ENCODE measurements at regions not wholly inside any gene's neighbourhood (a gene's known extent, or its start where the extent isn't known, plus 50 kb on each side); places are given as distances from the start of the nearest gene placed in this dataset.

DNA sequence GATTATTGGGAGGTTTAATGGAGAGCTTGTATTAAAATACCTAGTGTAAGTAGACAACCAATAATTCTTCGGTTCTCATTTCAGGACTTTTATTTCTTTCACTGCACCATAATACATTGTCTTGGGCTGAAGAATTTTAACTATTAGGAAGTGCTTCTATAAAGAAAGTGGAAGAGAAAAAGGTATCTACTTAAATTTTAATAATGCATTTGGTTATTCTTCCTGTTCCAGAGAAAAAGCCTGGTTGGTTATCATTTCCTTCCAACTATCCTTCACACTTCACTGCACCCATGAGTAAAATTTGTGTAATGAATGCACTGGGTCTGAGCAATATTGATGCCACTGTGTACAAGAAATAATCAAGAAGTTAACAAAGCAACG is 629.0 kb upstream of the DPP6 start:
- DNase-seq (ENCODE audit: low read depth, low spot score): no peak
- TF ChIP-seq, protein P1, sequence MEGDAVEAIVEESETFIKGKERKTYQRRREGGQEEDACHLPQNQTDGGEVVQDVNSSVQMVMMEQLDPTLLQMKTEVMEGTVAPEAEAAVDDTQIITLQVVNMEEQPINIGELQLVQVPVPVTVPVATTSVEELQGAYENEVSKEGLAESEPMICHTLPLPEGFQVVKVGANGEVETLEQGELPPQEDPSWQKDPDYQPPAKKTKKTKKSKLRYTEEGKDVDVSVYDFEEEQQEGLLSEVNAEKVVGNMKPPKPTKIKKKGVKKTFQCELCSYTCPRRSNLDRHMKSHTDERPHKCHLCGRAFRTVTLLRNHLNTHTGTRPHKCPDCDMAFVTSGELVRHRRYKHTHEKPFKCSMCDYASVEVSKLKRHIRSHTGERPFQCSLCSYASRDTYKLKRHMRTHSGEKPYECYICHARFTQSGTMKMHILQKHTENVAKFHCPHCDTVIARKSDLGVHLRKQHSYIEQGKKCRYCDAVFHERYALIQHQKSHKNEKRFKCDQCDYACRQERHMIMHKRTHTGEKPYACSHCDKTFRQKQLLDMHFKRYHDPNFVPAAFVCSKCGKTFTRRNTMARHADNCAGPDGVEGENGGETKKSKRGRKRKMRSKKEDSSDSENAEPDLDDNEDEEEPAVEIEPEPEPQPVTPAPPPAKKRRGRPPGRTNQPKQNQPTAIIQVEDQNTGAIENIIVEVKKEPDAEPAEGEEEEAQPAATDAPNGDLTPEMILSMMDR (IDR thresholded peaks at IDR 0.05; ENCODE audit: low read depth, low read length): no peak
- H3K4me3 ChIP-seq (ENCODE audit: low read depth, low read length): no peak overlapping the region
- in situ Hi-C loops (cut with HindIII; ENCODE audit: low sequenced_read_pairs): no loop called here

DNA sequence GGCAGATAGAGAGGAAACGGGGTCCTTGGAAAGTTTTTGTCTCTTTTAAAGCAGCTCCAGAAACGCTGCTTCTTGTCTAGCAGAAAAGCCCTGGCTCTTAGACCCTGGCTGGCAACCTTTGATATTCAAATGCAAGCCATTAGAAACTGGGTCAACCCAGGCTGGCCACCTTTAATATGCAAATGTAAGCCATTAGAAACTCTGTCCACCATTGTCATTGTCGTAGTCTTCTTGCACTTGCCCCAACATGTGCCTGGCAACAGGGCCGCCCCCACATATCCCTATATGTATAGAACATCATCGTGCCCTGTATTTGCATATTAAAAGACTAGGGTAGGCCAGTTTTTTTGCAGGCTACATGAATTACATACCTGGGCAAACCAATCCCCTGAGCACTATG is 621.3 kb upstream of the DPP6 start:
- in situ Hi-C loops (cut with HindIII; ENCODE audit: low sequenced_read_pairs): no loop called here
- no peak overlapping the region for H3K4me3 ChIP-seq (ENCODE audit: low read depth, low read length)
- DNase-seq (ENCODE audit: low read depth, low spot score): no peak
- TF ChIP-seq, protein P1 (IDR thresholded peaks at IDR 0.05; ENCODE audit: low read depth, low read length): no peak

DNA sequence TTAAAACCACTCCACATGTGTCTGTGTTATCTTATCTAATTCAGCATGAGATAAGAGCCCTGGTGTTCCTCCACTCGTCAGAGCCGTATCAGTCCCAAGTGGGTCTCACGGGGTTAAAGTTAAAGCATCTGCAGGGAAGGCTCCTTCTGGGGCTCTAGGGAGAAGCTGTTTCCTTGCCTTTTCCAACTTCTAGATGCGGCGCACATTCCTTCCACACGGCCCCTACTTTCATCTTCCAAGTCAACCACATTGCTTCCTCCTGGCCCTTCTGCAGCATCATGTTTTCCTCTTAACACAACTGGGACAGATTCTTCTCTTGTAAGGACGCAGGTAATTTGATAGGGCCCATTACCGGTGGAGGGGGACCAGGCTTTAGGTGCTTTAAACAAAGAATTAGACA is 620.1 kb upstream of the DPP6 start:
- TF ChIP-seq, protein P1 (IDR thresholded peaks at IDR 0.05; ENCODE audit: low read depth, low read length): no peak
- no peak overlapping the region for H3K4me3 ChIP-seq (ENCODE audit: low read depth, low read length)
- DNase-seq (ENCODE audit: low read depth, low spot score): no peak
- in situ Hi-C loops (cut with HindIII; ENCODE audit: low sequenced_read_pairs): no loop called here

DNA sequence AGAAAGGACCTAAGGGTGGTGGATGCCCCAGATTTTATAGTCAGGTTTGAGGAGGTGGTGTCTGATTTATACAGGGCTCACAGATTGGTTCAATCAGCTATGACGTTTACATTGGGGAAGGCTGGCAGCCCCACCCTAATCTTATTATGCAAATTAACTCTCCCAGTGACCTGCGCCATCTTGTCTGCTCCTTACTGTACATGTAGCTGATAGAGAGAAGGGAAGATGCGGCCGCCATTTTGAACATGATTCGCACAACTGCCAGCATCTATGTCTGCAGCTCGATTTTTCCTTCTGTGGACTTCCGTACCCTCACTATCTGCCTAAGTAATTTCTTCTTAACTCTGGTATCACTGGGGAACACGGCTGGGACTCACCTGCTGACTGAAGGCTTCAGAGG is 619.0 kb upstream of the DPP6 start:
- in situ Hi-C loops (cut with HindIII; ENCODE audit: low sequenced_read_pairs): no loop called here
- TF ChIP-seq, protein P1 (IDR thresholded peaks at IDR 0.05; ENCODE audit: low read depth, low read length): no peak
- no peak for DNase-seq (ENCODE audit: low read depth, low spot score)
- no peak overlapping the region for H3K4me3 ChIP-seq (ENCODE audit: low read depth, low read length)

DNA sequence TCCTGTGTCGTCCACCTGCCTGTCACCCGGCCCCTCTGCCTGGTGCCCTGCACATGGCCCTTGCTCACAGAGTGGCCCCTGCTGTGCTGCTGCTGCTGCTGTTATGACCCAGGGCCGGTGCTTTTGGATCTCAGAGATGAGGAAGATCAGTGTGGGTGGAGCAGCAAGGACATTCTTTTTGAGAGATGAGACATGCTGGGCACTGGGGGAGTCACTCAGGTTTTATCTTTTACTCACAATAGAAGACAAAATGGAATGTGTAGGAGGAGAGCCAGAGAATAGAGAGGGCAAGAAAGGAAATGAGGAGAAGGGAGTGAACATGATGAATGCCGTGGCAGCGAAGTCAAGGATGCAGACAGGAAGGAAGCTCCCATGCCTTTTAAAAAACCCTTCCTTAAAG is 611.5 kb upstream of the DPP6 start:
- TF ChIP-seq, protein P1 (IDR thresholded peaks at IDR 0.05; ENCODE audit: low read depth, low read length): no peak

DNA sequence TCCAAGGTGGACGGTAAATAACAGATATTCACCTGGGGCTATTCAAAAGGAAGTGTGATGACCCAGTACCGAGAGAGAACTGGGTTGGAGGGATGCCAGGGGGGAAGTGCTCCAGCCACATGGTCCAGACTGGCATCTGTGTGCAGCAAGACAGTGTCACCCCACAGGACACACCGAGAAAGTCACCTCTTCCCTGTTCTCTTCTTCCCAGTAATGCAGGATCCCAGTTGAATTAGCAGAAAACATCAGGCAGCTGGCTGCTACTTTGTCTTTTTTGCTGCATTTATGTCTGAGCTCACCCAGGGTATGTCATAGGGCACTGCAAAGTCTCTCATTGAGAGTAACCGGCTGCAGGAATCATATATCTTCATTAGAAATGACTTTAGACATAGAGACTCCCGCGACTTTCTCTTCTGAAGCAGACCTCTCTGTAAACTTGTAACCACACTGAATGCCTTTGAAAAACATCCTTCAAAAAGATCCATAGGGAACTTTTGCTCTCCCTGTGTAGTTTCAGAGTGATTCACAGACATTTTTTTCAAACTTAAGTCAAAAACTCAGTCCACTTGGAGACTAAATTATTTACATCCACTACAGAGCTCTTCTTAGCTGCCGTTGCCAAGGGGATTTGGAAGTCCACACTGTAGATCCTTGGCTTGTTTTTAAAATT is 609.0 kb upstream of the DPP6 start:
- TF ChIP-seq, protein P1 (IDR thresholded peaks at IDR 0.05; ENCODE audit: low read depth, low read length): no peak
- no peak overlapping the region for H3K4me3 ChIP-seq (ENCODE audit: low read depth, low read length)
- DNase-seq (ENCODE audit: low read depth, low spot score): no peak
- in situ Hi-C loops (cut with HindIII; ENCODE audit: low sequenced_read_pairs): no loop called here

More for the DNA sequence above, 611.5 kb upstream of the DPP6 start:
- no peak overlapping the region for H3K4me3 ChIP-seq (ENCODE audit: low read depth, low read length)
- DNase-seq (ENCODE audit: low read depth, low spot score): no peak
- in situ Hi-C loops (cut with HindIII; ENCODE audit: low sequenced_read_pairs): no loop called here
